Calu3 (cell line): ENCODE measurements at regions not wholly inside any gene's neighbourhood (a gene's known extent, or its start where the extent isn't known, plus 50 kb on each side); places are given as distances from the start of the nearest gene placed in this dataset.

Experiments used
- BruUV-seq: library from RNA; stranded (reverse); fragments of 400-500 nt; replicated peaks from 2 replicates; lab custom pipeline; 2021; lab: Mats Ljungman, UMichigan
- CTCF ChIA-PET: fragments of 300-600 bp; sonication (Branson Sonifier 250); formaldehyde crosslinking; loops from one replicate; lab custom pipeline; 2022; ENCODE audit warnings: antibody characterized with exemption; lab: Charles Lee
- DNase-seq: peaks from one replicate; pipeline ENCODE4 v3.0.0; 2022
- H3K27ac Mint-ChIP-seq: one replicate; pipeline ENCODE4 v1.8.0; 2022; ENCODE audit warnings: mixed read lengths; ENCODE audit not compliant: unreplicated experiment
- H3K27me3 Mint-ChIP-seq: one replicate; pipeline ENCODE4 v1.8.0; 2022; ENCODE audit warnings: mixed read lengths; ENCODE audit not compliant: unreplicated experiment
- H3K36me3 Mint-ChIP-seq: one replicate; pipeline ENCODE4 v1.8.0; 2022; ENCODE audit warnings: mild to moderate bottlenecking, moderate library complexity, mixed read lengths; ENCODE audit not compliant: insufficient read depth, unreplicated experiment
- H3K4me1 Mint-ChIP-seq: one replicate; pipeline ENCODE4 v1.8.0; 2022; ENCODE audit warnings: mild to moderate bottlenecking, low read depth, mixed read lengths; ENCODE audit not compliant: unreplicated experiment
- H3K4me3 Mint-ChIP-seq: one replicate; pipeline ENCODE4 v1.8.0; 2022; ENCODE audit warnings: mild to moderate bottlenecking, low read depth, moderate library complexity, mixed read lengths; ENCODE audit not compliant: unreplicated experiment
- H3K9me3 Mint-ChIP-seq: one replicate; pipeline ENCODE4 v1.8.0; 2022; ENCODE audit warnings: low read depth, mixed read lengths; ENCODE audit not compliant: unreplicated experiment
- intact Hi-C: fragments of 100-400 bp; cut with micrococcal nuclease; formaldehyde crosslinking; loops from one replicate; pipeline ENCODE4 v1.10.0; 2022; ENCODE audit not compliant: unreplicated experiment
- TF ChIP-seq, protein P1 (sequence below): fragments of 200-600 bp; IDR thresholded peaks from one replicate; pipeline ENCODE4 v1.8.0; 2022; ENCODE audit warnings: antibody characterized with exemption; ENCODE audit not compliant: unreplicated experiment

DNA sequence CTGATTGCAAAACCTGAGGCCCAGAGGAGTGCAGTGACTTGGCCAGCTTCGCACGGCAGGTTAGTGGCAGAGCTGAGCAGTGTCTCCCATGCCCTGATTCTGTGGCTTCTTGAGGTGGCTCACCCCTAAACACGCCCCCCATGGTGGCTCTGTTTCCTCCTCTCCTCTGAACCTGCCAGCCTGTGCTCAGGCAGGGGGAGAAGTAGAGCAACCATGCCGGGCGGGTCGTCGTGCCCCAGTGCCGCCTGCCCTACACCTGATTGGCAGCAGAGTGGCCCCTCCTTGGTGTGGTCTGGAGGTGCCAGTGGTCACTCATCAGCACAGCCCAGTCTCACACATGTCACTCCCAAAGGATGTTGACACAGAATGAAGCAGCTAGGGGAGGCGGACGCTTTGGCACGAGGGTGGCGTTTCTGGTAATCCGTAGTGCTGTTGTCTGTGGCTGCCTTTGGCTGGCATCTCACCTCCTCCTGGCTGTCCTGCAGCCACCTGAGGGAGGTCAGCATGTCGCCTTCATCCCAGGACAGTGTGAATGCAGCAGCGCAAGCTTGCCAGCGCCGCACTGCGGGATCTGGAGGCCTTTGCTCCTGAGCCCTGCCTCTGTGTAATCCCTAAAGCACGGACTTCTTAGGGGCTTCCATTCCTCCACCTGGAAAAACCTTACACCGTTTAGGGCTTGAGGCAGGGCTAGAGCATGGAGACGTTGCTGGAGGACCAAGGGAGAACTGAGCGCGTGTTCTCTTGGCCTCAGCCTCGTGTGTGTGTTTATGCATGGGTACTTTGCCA lies 294.7 kb downstream of the SEC14L1 start:
- no peaks in the 10 kb centered on the region for H3K9me3 Mint-ChIP-seq
- H3K4me3 Mint-ChIP-seq: no peak overlapping the region
- H3K36me3 Mint-ChIP-seq: peaks cover 40% of the 10 kb centered on the region
- no peaks in the 10 kb centered on the region for H3K4me1 Mint-ChIP-seq
- TF ChIP-seq, protein P1, sequence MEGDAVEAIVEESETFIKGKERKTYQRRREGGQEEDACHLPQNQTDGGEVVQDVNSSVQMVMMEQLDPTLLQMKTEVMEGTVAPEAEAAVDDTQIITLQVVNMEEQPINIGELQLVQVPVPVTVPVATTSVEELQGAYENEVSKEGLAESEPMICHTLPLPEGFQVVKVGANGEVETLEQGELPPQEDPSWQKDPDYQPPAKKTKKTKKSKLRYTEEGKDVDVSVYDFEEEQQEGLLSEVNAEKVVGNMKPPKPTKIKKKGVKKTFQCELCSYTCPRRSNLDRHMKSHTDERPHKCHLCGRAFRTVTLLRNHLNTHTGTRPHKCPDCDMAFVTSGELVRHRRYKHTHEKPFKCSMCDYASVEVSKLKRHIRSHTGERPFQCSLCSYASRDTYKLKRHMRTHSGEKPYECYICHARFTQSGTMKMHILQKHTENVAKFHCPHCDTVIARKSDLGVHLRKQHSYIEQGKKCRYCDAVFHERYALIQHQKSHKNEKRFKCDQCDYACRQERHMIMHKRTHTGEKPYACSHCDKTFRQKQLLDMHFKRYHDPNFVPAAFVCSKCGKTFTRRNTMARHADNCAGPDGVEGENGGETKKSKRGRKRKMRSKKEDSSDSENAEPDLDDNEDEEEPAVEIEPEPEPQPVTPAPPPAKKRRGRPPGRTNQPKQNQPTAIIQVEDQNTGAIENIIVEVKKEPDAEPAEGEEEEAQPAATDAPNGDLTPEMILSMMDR: no peak
- CTCF ChIA-PET: no interaction called here
- DNase-seq: no peak
- no peaks in the 10 kb centered on the region for H3K27me3 Mint-ChIP-seq
- intact Hi-C loops: no loop called here
- no peak overlapping the region for H3K27ac Mint-ChIP-seq
- no TSS peak for BruUV-seq

- Mint-ChIP-seq H3K9me3 (no peaks in the 10 kb centered on the region), H3K27ac (no peak overlapping the region), H3K27me3 (no peaks in the 10 kb centered on the region), H3K4me1 (no peaks in the 10 kb centered on the region), H3K4me3 (no peak overlapping the region), H3K36me3 (peaks cover 36% of the 10 kb centered on the region)
- BruUV-seq: no TSS peak
- intact Hi-C loops: no loop called here
- no peak for DNase-seq
- CTCF ChIA-PET: no interaction called here
- TF ChIP-seq, protein P1: no peak
These were observed 295.3 kb downstream of the SEC14L1 start for GRCh38 chr17:77436058-77436442.

GRCh38 chr17:77436481-77436880 lies 295.7 kb downstream of the SEC14L1 start:
- Mint-ChIP-seq H3K4me3 (no peak overlapping the region), H3K36me3 (peaks cover 40% of the 10 kb centered on the region), H3K27ac (no peak overlapping the region), H3K27me3 (no peaks in the 10 kb centered on the region), H3K9me3 (no peaks in the 10 kb centered on the region), H3K4me1 (no peaks in the 10 kb centered on the region)
- DNase-seq: no peak
- TF ChIP-seq, protein P1: no peak
- CTCF ChIA-PET: no interaction called here
- intact Hi-C loops: no loop called here
- no TSS peak for BruUV-seq

DNA sequence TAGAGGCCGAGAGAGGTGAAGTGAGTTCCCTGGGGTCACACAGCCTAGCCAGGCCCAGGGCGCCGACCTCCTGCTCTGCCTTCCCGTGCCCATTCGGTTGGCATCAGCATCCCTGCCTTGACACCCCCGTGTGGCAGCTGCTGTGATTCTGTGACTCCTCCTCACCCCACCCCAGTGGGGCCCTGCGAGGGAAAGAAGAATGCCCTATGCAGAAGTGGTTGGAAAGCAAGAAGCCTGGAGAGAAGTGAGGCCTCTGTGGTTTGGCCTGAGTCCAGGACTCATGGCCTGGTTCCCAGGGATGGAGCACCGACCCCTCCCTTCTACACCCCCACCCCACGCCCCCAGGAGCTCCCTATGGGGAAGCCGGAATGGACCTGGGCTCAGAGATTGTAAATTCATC lies 296.2 kb downstream of the SEC14L1 start:
- intact Hi-C loops: no loop called here
- H3K4me3 Mint-ChIP-seq: no peak overlapping the region
- H3K4me1 Mint-ChIP-seq: no peaks in the 10 kb centered on the region
- H3K27me3 Mint-ChIP-seq: no peaks in the 10 kb centered on the region
- no TSS peak for BruUV-seq
- H3K36me3 Mint-ChIP-seq: peaks cover 43% of the 10 kb centered on the region
- TF ChIP-seq, protein P1: no peak
- H3K27ac Mint-ChIP-seq: no peak overlapping the region
- no peak for DNase-seq
- no peaks in the 10 kb centered on the region for H3K9me3 Mint-ChIP-seq
- CTCF ChIA-PET: no interaction called here
